ENCODE measurements at regions not wholly inside any gene's neighbourhood (a gene's known extent, or its start where the extent isn't known, plus 50 kb on each side); places are given as distances from the start of the nearest gene placed in this dataset.

DNA sequence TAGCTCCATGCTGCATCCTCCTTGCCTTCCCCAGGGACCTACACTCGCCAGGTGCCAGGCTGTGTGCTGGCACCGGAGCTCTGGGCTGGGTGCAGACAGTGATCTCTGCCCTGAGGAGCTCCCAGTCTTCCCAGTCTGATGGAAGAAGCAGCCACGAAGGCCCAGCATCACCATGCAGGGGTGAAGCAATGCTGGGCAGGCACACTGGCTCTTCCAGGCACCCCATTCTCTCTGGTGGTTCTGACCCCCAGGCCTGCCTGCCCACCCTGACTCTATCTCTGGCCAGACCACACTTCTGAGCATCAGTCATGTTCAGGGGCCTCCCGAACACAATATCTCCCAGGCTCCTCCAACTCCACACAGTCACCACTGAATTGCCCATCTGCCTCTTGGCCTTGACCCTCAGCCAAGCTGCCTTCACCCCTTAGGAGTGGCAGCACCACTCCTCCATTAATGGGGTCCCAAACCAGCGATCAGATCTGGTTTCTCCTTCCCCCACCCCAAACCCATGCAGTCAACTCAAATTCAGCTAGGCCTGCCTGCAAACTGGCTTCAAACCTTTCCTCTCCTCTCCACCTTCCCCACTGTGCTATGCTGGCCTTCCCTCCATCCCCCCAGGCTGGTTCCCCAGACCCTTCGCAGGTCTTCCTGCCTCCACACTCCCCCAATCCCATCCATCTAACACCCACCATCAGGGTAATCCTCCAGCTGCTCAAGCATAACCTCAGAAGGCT is 102.7 kb upstream of the MVB12B start:
- intact Hi-C loops (cut with DNase I, micrococcal nuclease) = no loop called here

DNA sequence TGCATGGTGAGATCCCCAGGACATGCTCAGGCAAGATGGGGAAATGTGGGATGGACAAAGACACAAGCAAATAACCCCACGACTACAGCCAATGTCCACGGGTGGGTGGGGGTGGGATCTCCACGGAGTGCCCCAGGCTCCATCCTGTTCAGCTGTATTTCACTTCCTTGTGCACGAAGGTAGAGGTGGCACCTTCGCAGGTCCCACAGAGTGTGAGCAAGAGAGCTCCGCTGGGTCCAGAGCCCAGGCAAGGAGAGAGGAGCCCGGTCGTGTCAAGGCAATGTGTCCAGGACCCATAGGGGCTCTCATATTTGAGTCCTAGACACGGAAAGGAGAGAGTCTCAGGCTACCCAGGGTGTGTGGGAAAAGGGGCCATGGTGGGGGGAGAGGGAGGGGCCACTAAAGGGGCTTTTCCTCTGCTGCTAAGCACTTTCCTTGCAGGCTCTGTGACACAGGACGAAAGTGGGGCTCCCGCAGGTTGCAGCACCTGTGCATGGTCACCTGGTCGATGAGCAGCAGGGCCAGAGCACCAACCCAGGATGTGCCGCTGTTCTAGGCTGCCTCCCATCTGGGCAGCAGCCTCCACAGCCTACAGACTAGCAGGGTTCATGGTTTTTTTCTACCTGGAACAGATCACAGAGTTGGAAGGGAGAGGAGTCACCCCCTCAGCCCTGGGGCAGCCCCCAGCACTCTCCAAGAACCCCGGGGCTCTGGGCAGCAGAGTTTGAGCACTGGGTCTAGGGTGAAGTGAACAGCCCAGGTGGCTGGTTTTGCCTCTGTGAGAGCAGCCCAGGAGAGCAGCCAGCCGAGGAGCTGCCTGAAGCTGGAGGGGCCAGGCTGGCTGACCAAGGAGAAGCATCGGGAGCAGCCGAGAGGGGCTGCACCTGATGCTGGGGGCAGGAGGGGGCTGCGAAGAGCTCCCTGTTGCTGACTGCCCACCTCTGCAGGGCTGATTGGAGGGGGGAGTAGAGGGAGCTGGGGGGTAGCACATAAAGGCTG is 100.7 kb upstream of the MVB12B start:
- ChIA-PET CTCF (no interaction called here), POLR2A (interaction anchor here (0.6 kb wide), 1 partner anchor 44 kb away, joined by 3 read pairs; no protein-coding TSS in a partner anchor)
- peaks cover 87% of the 10 kb centered on the region for H3K27me3 Mint-ChIP-seq
- no peak overlapping the region for H3K27ac Mint-ChIP-seq
- intact Hi-C loops (cut with DNase I, micrococcal nuclease) = no loop called here
- Histone ChIP-seq H3K4me1 (ENCODE audit: insufficient read depth, low read length) (peaks cover 10% of the 10 kb centered on the region), H3K4me3 (ENCODE audit: low read length) (no peak overlapping the region), H3K9me3 (ENCODE audit: control insufficient read depth in 1 of 2, insufficient read depth in 1 of 2, low read length in 2 of 2) (peaks cover 0 to 23% of the 10 kb centered on the region in 2 experiments), H3K27ac (ENCODE audit: low read depth in 1 of 2, low read length in 2 of 2) (no peak overlapping the region), H3K27me3 (ENCODE audit: control insufficient read depth in 1 of 2, insufficient read depth in 2 of 2, low read length in 2 of 2) (peaks cover 30 to 45% of the 10 kb centered on the region in 2 experiments), H3K36me3 (ENCODE audit: insufficient read depth, low read length) (no peaks in the 10 kb centered on the region)
- H3K9me3 Mint-ChIP-seq = no peaks in the 10 kb centered on the region
- no peak for DNase-seq
- no peak overlapping the region for H3K4me3 Mint-ChIP-seq
- H3K36me3 Mint-ChIP-seq (ENCODE audit: low read depth) = no peaks in the 10 kb centered on the region
- TF ChIP-seq CTCF (IDR thresholded peaks at IDR 0.05) = no peak
- ATAC-seq (ENCODE audit: poor library complexity) = no peak
- peaks cover 15% of the 10 kb centered on the region for H3K4me1 Mint-ChIP-seq (ENCODE audit: low read depth)

More for the DNA sequence above, 102.7 kb upstream of the MVB12B start:
- H3K4me3 Mint-ChIP-seq = no peak overlapping the region
- no peaks in the 10 kb centered on the region for H3K9me3 Mint-ChIP-seq
- H3K4me1 Mint-ChIP-seq (ENCODE audit: low read depth) = peaks cover 15% of the 10 kb centered on the region
- ChIA-PET POLR2A (no interaction called here), CTCF (interaction anchor here (0.7 to 1.3 kb wide), 2 partner anchors 665 to 816 kb away, joined by 3 read pairs; no protein-coding TSS in a partner anchor)
- H3K36me3 Mint-ChIP-seq (ENCODE audit: low read depth) = no peaks in the 10 kb centered on the region
- TF ChIP-seq CTCF (IDR thresholded peaks at IDR 0.05) = no peak
- DNase-seq = no peak
- Histone ChIP-seq H3K27ac (ENCODE audit: low read depth in 1 of 2, low read length in 2 of 2) (no peak overlapping the region), H3K36me3 (ENCODE audit: insufficient read depth, low read length) (no peaks in the 10 kb centered on the region), H3K27me3 (ENCODE audit: control insufficient read depth in 1 of 2, insufficient read depth in 2 of 2, low read length in 2 of 2) (peaks cover 43 to 62% of the 10 kb centered on the region in 2 experiments), H3K4me1 (ENCODE audit: insufficient read depth, low read length) (peaks cover 10% of the 10 kb centered on the region), H3K9me3 (ENCODE audit: control insufficient read depth in 1 of 2, insufficient read depth in 1 of 2, low read length in 2 of 2) (peaks cover 0 to 23% of the 10 kb centered on the region in 2 experiments), H3K4me3 (ENCODE audit: low read length) (no peak overlapping the region)
- H3K27ac Mint-ChIP-seq = no peak overlapping the region
- ATAC-seq (ENCODE audit: poor library complexity) = no peak
- H3K27me3 Mint-ChIP-seq = peaks cover 91% of the 10 kb centered on the region
